Activated CD8-positive, alpha-beta memory T cell treated with anti-CD3 and anti-CD28 coated beads, Interleukin-2, amount 50 U/mL, for 1 hour (primary cell): ENCODE measurements at regions not wholly inside any gene's neighbourhood (a gene's known extent, or its start where the extent isn't known, plus 50 kb on each side); places are given as distances from the start of the nearest gene placed in this dataset.

Experiments
- DNase-seq: peaks from one replicate; pipeline ENCODE4 v3.0.0-alpha.2; 2020; ENCODE audit errors: extremely low read depth

GRCh38 chr2:241942416-241943208 lies 73.1 kb downstream of the RTP5 start:
- no peak for DNase-seq

GRCh38 chr2:241943209-241943850 lies 73.8 kb downstream of the RTP5 start:
- no peak for DNase-seq

- DNase-seq: no peak
These were observed 74.5 kb downstream of the RTP5 start for GRCh38 chr2:241943961-241944575.

- DNase-seq: no peak
These were observed 75.3 kb downstream of the RTP5 start for GRCh38 chr2:241944821-241945220.

GRCh38 chr2:241945311-241945710 lies 75.8 kb downstream of the RTP5 start:
- DNase-seq: no peak

GRCh38 chr2:241945803-241946202 lies 76.3 kb downstream of the RTP5 start:
- no peak for DNase-seq

- no peak for DNase-seq
These were observed 76.9 kb downstream of the RTP5 start for GRCh38 chr2:241946306-241947003.

GRCh38 chr2:241947004-241947350 lies 77.4 kb downstream of the RTP5 start:
- DNase-seq: no peak

- DNase-seq: no peak
These were observed 77.9 kb downstream of the RTP5 start for GRCh38 chr2:241947401-241947800.

GRCh38 chr2:241947876-241948275 lies 78.3 kb downstream of the RTP5 start:
- DNase-seq: no peak

- DNase-seq: no peak
These were observed 78.9 kb downstream of the RTP5 start for GRCh38 chr2:241948299-241948897.

- DNase-seq: no peak
These were observed 79.6 kb downstream of the RTP5 start for GRCh38 chr2:241948901-241949735.

- no peak for DNase-seq
These were observed 80.3 kb downstream of the RTP5 start for GRCh38 chr2:241949736-241950412.

- DNase-seq: no peak
These were observed 81.1 kb downstream of the RTP5 start for GRCh38 chr2:241950413-241951315.

GRCh38 chr2:241951316-241951700 lies 81.8 kb downstream of the RTP5 start:
- no peak for DNase-seq

- DNase-seq: no peak
These were observed 82.4 kb downstream of the RTP5 start for GRCh38 chr2:241951920-241952319.

GRCh38 chr2:241952816-241953215 lies 83.3 kb downstream of the RTP5 start:
- DNase-seq: no peak

GRCh38 chr2:241953324-241953928 lies 83.9 kb downstream of the RTP5 start:
- DNase-seq: no peak

- no peak for DNase-seq
These were observed 87.1 kb downstream of the RTP5 start for GRCh38 chr2:241956521-241957110.
